AG04449 (cell line): ENCODE measurements at regions not wholly inside any gene's neighbourhood (a gene's known extent, or its start where the extent isn't known, plus 50 kb on each side); places are given as distances from the start of the nearest gene placed in this dataset.

Source experiments
- CTCF ChIA-PET: fragments of 350-600 bp; formaldehyde crosslinking; extraction: SDS; loops from one replicate; lab custom pipeline; 2021; ENCODE audit warnings: antibody characterized with exemption; lab: Yijun Ruan, JAX
- POLR2A ChIA-PET: fragments of 400-600, 350-600 bp; formaldehyde crosslinking; extraction: SDS; loops from one replicate; lab custom pipeline; 2020; ENCODE audit warnings: antibody characterized with exemption, inconsistent platforms; lab: Yijun Ruan, JAX
- DNase-seq: peaks from one replicate; pipeline ENCODE4 v3.0.0-alpha.2; 2010; ENCODE audit warnings: low read depth, low spot score
- H3K4me3 ChIP-seq: 2 replicates; pipeline ENCODE4 v1.5.1; 2011; ENCODE audit warnings: low read depth, mild to moderate bottlenecking, control low read depth, low read length
- TF ChIP-seq, protein P1 (sequence below): IDR thresholded peaks from one replicate; pipeline ENCODE4 v1.5.1; 2011; ENCODE audit warnings: mild to moderate bottlenecking, moderate library complexity, low read length, control low read depth, inconsistent platforms; ENCODE audit not compliant: insufficient read depth; ENCODE audit errors: missing control alignments

DNA sequence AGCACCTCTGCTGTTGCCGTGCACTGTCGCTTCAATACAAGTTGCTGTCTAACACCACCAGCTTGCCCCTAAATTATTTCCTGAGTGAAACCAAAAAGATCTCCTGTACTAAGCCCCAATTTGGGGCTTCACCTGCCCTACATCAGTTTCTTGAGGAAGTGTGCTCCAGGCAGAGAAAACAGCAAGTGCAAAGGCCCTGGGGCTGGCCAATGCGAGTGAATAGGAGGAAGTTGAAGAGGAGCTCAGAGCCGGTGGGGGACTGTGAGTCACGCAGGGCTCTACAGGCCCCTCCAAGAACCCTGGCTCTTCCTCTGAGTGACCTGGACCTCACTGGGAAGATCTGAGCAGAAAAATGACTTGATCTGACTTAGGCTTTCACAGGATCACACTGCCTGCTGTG lies 117.2 kb downstream of the IPO8 start:
- ChIA-PET CTCF (no interaction called here), POLR2A (no interaction called here)
- TF ChIP-seq, protein P1, sequence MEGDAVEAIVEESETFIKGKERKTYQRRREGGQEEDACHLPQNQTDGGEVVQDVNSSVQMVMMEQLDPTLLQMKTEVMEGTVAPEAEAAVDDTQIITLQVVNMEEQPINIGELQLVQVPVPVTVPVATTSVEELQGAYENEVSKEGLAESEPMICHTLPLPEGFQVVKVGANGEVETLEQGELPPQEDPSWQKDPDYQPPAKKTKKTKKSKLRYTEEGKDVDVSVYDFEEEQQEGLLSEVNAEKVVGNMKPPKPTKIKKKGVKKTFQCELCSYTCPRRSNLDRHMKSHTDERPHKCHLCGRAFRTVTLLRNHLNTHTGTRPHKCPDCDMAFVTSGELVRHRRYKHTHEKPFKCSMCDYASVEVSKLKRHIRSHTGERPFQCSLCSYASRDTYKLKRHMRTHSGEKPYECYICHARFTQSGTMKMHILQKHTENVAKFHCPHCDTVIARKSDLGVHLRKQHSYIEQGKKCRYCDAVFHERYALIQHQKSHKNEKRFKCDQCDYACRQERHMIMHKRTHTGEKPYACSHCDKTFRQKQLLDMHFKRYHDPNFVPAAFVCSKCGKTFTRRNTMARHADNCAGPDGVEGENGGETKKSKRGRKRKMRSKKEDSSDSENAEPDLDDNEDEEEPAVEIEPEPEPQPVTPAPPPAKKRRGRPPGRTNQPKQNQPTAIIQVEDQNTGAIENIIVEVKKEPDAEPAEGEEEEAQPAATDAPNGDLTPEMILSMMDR: no peak
- H3K4me3 ChIP-seq: no peak overlapping the region
- no peak for DNase-seq

GRCh38 chr12:30573145-30573544 lies 122.5 kb downstream of the IPO8 start:
- ChIA-PET POLR2A (no interaction called here), CTCF (no interaction called here)
- no peak for DNase-seq
- H3K4me3 ChIP-seq: no peak overlapping the region
- TF ChIP-seq, protein P1: no peak

GRCh38 chr12:30570211-30570890 lies 125.3 kb downstream of the IPO8 start:
- ChIA-PET POLR2A (no interaction called here), CTCF (no interaction called here)
- TF ChIP-seq, protein P1: no peak
- H3K4me3 ChIP-seq: no peak overlapping the region
- DNase-seq: no peak

GRCh38 chr12:30569426-30569825 lies 126.2 kb downstream of the IPO8 start:
- ChIA-PET POLR2A (no interaction called here), CTCF (no interaction called here)
- TF ChIP-seq, protein P1: no peak
- DNase-seq: no peak
- H3K4me3 ChIP-seq: no peak overlapping the region

DNA sequence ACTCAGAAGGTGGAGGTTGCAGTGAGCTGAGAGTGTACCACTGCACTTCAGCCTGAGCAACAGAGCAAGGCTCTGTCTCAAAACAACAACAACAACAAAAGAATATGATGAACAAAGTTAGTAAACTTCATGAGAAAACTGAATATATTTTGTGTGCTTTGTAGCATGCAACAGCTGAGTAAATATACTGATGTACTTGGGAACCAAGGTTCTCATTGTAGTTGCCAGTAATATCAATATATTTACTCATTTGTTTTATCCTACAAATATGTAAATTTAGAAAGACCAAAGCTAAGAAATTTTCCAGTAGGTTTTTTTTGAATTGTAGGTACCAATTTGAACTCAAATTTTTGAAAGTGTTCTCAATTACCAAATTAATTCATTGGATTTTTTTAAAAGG lies 127.2 kb downstream of the IPO8 start:
- ChIA-PET CTCF (no interaction called here), POLR2A (no interaction called here)
- TF ChIP-seq, protein P1: no peak
- H3K4me3 ChIP-seq: no peak overlapping the region
- DNase-seq: no peak

- CTCF ChIA-PET: no interaction called here
- TF ChIP-seq, protein P1: no peak
- no peak overlapping the region for H3K4me3 ChIP-seq
- DNase-seq: no peak
- POLR2A ChIA-PET: no interaction called here
These were observed 128.6 kb downstream of the IPO8 start for GRCh38 chr12:30567082-30567481.
